ENCODE measurements at regions not wholly inside any gene's neighbourhood (a gene's known extent, or its start where the extent isn't known, plus 50 kb on each side); places are given as distances from the start of the nearest gene placed in this dataset.

DNA sequence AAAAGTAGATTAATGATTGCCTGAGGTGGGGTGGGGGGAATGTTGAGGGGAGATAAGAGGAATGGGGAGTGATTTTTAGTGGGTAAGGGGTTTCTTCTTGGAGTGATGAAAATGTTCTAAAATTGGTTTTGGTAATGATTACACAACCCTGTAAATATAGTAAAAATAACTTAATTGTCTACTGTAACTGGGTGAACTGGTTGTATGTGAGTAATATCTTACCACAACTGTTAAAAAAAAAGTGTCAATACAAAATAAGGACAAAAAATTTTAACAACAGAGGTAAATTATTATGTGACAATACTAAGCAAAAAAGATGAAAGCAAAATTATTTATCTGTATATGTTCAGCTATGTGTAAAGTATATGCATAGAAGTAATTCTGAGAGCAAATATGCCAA is 86.3 kb upstream of the RASSF8 start:
- TF ChIP-seq, protein P1, sequence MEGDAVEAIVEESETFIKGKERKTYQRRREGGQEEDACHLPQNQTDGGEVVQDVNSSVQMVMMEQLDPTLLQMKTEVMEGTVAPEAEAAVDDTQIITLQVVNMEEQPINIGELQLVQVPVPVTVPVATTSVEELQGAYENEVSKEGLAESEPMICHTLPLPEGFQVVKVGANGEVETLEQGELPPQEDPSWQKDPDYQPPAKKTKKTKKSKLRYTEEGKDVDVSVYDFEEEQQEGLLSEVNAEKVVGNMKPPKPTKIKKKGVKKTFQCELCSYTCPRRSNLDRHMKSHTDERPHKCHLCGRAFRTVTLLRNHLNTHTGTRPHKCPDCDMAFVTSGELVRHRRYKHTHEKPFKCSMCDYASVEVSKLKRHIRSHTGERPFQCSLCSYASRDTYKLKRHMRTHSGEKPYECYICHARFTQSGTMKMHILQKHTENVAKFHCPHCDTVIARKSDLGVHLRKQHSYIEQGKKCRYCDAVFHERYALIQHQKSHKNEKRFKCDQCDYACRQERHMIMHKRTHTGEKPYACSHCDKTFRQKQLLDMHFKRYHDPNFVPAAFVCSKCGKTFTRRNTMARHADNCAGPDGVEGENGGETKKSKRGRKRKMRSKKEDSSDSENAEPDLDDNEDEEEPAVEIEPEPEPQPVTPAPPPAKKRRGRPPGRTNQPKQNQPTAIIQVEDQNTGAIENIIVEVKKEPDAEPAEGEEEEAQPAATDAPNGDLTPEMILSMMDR (IDR thresholded peaks at IDR 0.05; ENCODE audit: insufficient read depth, low read depth, low read length) = no peak
- TF ChIP-seq EZH2 (IDR thresholded peaks at IDR 0.05; ENCODE audit: insufficient read depth, low read length) = no peak
